ENCODE measurements at regions not wholly inside any gene's neighbourhood (a gene's known extent, or its start where the extent isn't known, plus 50 kb on each side); places are given as distances from the start of the nearest gene placed in this dataset.

GRCh38 chr4:53855581-53856250, 208.7 kb downstream of the CHIC2 start (continued):
- TF ChIP-seq ZNF462 (CRISPR knock-in tag; IDR thresholded peaks at IDR 0.05) = no peak
- no peak for TF ChIP-seq NANOG (IDR thresholded peaks at IDR 0.05; ENCODE audit: borderline replicate concordance)

GRCh38 chr4:53854991-53855568, 209.3 kb downstream of the CHIC2 start:
- Histone ChIP-seq H4K20me1 (replicated peaks; ENCODE audit: insufficient read depth) (no peaks in the 10 kb centered on the region), H3K4me1 (ENCODE audit: insufficient read depth) (peaks cover 15% of the 10 kb centered on the region), H3K36me3 (ENCODE audit: insufficient read depth) (no peaks in the 10 kb centered on the region), H3K4me2 (no peak overlapping the region), H3K4me3 (no peak overlapping the region), H3K27ac (ENCODE audit: low read depth) (no peak overlapping the region), H3K9me2 (ENCODE audit: insufficient read depth) (peaks cover 4% of the 10 kb centered on the region; the same call in 1 of the 2 replicates), H2AFZ (no peak overlapping the region), H3F3A (replicated peaks; ENCODE audit: low read depth) (no peaks in the 10 kb centered on the region), H3K27me3 (ENCODE audit: insufficient read depth) (no peaks in the 10 kb centered on the region), H3K79me2 (replicated peaks; ENCODE audit: insufficient read depth) (no peaks in the 10 kb centered on the region)
- peak overlapping the region; percentile 15; the same call in 1 of the 2 replicates for H3K27ac Mint-ChIP-seq
- no peak overlapping the region for H3K4me3 Mint-ChIP-seq
- DNase-seq (ENCODE audit: low spot score) (no peak), ATAC-seq (no peak)
- no peaks in the 10 kb centered on the region for H3K27me3 Mint-ChIP-seq (ENCODE audit: insufficient read depth, low read depth, poor library complexity)
- H3K4me1 Mint-ChIP-seq = peaks cover 10% of the 10 kb centered on the region
- H3K36me3 Mint-ChIP-seq (ENCODE audit: low read depth) = no peaks in the 10 kb centered on the region
- no peaks in the 10 kb centered on the region; the same call in 2 of the 3 replicates for H3K9me3 Mint-ChIP-seq
- no peak for TF ChIP-seq REST (IDR thresholded peaks at IDR 0.05; ENCODE audit: unreplicated experiment)
- no peak for TF ChIP-seq ZNF462 (CRISPR knock-in tag; IDR thresholded peaks at IDR 0.05)
- no peak for TF ChIP-seq CREB1 (CRISPR knock-in tag; IDR thresholded peaks at IDR 0.05; ENCODE audit: low read depth)

Data from GM23338 (cell line).